Fibroblast of lung (primary cell): ENCODE measurements at regions not wholly inside any gene's neighbourhood (a gene's known extent, or its start where the extent isn't known, plus 50 kb on each side); places are given as distances from the start of the nearest gene placed in this dataset.

ENCODE experiments used
- CTCF ChIP-seq, 2 donors: IDR thresholded peaks in 1 of 2; conservative IDR thresholded peaks in 1 of 2; 1 replicate in 1 of 2; 2 replicates in 1 of 2; pipeline ENCODE4 v1.5.1; 2011 to 2012; ENCODE audit warnings: low read length in 2 of 2, control low read depth in 1 of 2, inconsistent platforms in 1 of 2, low read depth in 1 of 2, mild to moderate bottlenecking in 1 of 2
- EZH2 ChIP-seq: IDR thresholded peaks from 2 replicates; pipeline ENCODE4 v1.5.1; 2012; ENCODE audit warnings: low read length, control low read depth, mild to moderate bottlenecking; ENCODE audit errors: missing control alignments

- TF ChIP-seq CTCF (conservative IDR thresholded peaks at IDR 0.05 in 1 of 2, IDR thresholded peaks at IDR 0.05 in 1 of 2; ENCODE audit: low read depth in 1 of 2, low read length in 2 of 2) (no peak), EZH2 (no peak)
Measured at GRCh38 chr18:38972571-38972970, 1407.0 kb upstream of the CELF4 start.
